ENCODE measurements at regions not wholly inside any gene's neighbourhood (a gene's known extent, or its start where the extent isn't known, plus 50 kb on each side); places are given as distances from the start of the nearest gene placed in this dataset.

DNA sequence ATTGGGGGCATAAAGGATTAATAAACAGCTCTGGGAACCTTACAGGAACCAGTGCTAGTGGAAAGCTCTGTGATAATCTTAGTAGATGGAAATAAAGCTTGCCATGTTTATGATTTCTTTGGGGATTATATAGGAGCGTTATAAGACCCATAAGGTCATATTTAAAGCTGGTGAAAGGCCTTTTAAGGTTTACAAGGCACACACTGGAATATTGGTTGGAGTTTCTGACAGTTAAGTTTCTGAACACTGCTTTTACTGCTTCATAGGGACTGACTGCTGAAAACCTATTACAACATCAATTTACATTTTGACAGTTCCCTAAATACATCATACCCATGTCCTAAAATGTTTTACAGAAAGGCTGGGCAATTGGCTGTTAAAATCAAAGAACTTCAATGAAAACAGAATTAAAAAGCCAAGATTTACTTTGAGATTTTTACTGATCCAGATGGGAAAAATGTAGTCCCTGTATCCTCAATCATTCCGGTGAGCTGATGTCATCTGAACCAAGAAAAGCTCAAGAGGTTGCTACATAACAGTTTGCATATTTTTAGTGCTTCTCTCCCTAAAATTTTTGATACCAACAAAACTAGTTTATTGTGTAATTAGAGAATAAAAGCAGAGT lies 153.7 kb upstream of the IGF1 start:
- intact Hi-C loops (cut with micrococcal nuclease), result no loop called here
- dilution Hi-C loops (cut with MboI; ENCODE audit: extremely low pct_ligation_motif_present, low sequenced_read_pairs), result no loop called here

More for the DNA sequence above, 153.7 kb upstream of the IGF1 start:
- H4K20me1 ChIP-seq (replicated peaks; ENCODE audit: control insufficient read depth, extremely low read depth, insufficient read depth, low read length), result no peaks in the 10 kb centered on the region
- no peak overlapping the region for H3K9ac ChIP-seq (replicated peaks; ENCODE audit: extremely low read depth, insufficient read depth, low read length)
- BruUV-seq (replicated peaks), result no TSS peak
- H2AFZ ChIP-seq (ENCODE audit: low read depth, low read length), result no peak overlapping the region
- ChIA-PET POLR2A (no interaction called here), CTCF (no interaction called here)
- no peaks in the 10 kb centered on the region for H3K9me1 ChIP-seq (replicated peaks; ENCODE audit: control insufficient read depth, extremely low read depth, insufficient read depth, low read length)
- no peak for TF ChIP-seq MYC (IDR thresholded peaks at IDR 0.05; ENCODE audit: low read depth, low read length)
- TF ChIP-seq GATA2 (IDR thresholded peaks at IDR 0.05; ENCODE audit: insufficient read depth, insufficient read length, low read depth, low read length), result no peak
- TF ChIP-seq EZH2 (IDR thresholded peaks at IDR 0.05; ENCODE audit: borderline replicate concordance, low read depth, low read length, severe bottlenecking), result no peak
- no peak for TF ChIP-seq FOS (IDR thresholded peaks at IDR 0.05; ENCODE audit: borderline replicate concordance, insufficient read depth, low read length)
- TF ChIP-seq, protein P1, sequence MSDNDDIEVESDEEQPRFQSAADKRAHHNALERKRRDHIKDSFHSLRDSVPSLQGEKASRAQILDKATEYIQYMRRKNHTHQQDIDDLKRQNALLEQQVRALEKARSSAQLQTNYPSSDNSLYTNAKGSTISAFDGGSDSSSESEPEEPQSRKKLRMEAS (IDR thresholded peaks at IDR 0.05; ENCODE audit: insufficient read depth, insufficient read length), result no peak
- TF ChIP-seq JUN (IDR thresholded peaks at IDR 0.05; ENCODE audit: borderline replicate concordance, insufficient read depth, insufficient read length, low read depth), result no peak
- TF ChIP-seq POLR2AphosphoS5 (IDR thresholded peaks at IDR 0.05; ENCODE audit: insufficient read depth, low read depth, low read length), result no peak
- TF ChIP-seq, protein P2, sequence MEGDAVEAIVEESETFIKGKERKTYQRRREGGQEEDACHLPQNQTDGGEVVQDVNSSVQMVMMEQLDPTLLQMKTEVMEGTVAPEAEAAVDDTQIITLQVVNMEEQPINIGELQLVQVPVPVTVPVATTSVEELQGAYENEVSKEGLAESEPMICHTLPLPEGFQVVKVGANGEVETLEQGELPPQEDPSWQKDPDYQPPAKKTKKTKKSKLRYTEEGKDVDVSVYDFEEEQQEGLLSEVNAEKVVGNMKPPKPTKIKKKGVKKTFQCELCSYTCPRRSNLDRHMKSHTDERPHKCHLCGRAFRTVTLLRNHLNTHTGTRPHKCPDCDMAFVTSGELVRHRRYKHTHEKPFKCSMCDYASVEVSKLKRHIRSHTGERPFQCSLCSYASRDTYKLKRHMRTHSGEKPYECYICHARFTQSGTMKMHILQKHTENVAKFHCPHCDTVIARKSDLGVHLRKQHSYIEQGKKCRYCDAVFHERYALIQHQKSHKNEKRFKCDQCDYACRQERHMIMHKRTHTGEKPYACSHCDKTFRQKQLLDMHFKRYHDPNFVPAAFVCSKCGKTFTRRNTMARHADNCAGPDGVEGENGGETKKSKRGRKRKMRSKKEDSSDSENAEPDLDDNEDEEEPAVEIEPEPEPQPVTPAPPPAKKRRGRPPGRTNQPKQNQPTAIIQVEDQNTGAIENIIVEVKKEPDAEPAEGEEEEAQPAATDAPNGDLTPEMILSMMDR (IDR thresholded peaks at IDR 0.05; ENCODE audit: extremely low read depth in 1 of 2, insufficient read depth in 1 of 2, low read depth in 1 of 2, low read length in 2 of 2), result no peak
- TF ChIP-seq POLR2A (IDR thresholded peaks at IDR 0.05; ENCODE audit: low read depth, low read length), result no peak
- H3K36me3 ChIP-seq (ENCODE audit: control insufficient read depth in 2 of 2, extremely low read depth in 1 of 2, insufficient read depth in 2 of 2, low read length in 2 of 2), result no peaks in the 10 kb centered on the region
- H3K9me3 ChIP-seq (replicated peaks; ENCODE audit: control insufficient read depth, insufficient read depth, low read length), result peaks cover 3% of the 10 kb centered on the region
- no peak for FAIRE-seq
- no peaks in the 10 kb centered on the region for H3K79me2 ChIP-seq (ENCODE audit: control insufficient read depth, insufficient read depth, low read length)
- no peak overlapping the region for H3K4me3 ChIP-seq (replicated peaks in 1 of 3; ENCODE audit: insufficient read depth in 1 of 3, low read depth in 1 of 3, low read length in 3 of 3)
- no peaks in the 10 kb centered on the region for H3K4me1 ChIP-seq (ENCODE audit: control insufficient read depth, extremely low read depth, insufficient read depth, low read length)
- H3K4me2 ChIP-seq (ENCODE audit: insufficient read depth, low read length), result no peak overlapping the region
- no peak for DNase-seq (ENCODE audit: low read depth, low spot score)
- H3K27ac ChIP-seq (ENCODE audit: insufficient read depth, low read depth, low read length), result no peak overlapping the region
- H3K27me3 ChIP-seq (ENCODE audit: control insufficient read depth in 2 of 2, insufficient read depth in 2 of 2, low read length in 2 of 2), result no peaks in the 10 kb centered on the region

Measured in endothelial cell of umbilical vein (primary cell).